Endothelial cell (in vitro differentiated cells): ENCODE measurements at regions not wholly inside any gene's neighbourhood (a gene's known extent, or its start where the extent isn't known, plus 50 kb on each side); places are given as distances from the start of the nearest gene placed in this dataset.

ENCODE experiments used
- DNase-seq: peaks from one replicate; pipeline ENCODE4 v3.0.0; 2021; ENCODE audit warnings: low spot score
- H3K27ac Mint-ChIP-seq: one replicate; pipeline ENCODE4 v1.8.0; 2021; ENCODE audit warnings: mixed read lengths, inconsistent platforms; ENCODE audit not compliant: unreplicated experiment
- H3K27me3 Mint-ChIP-seq: one replicate; pipeline ENCODE4 v1.8.0; 2021; ENCODE audit warnings: mild to moderate bottlenecking, moderate library complexity, mixed read lengths, inconsistent platforms; ENCODE audit not compliant: unreplicated experiment
- H3K36me3 Mint-ChIP-seq: one replicate; pipeline ENCODE4 v1.8.0; 2021; ENCODE audit warnings: mild to moderate bottlenecking, low read depth, mixed read lengths, inconsistent platforms; ENCODE audit not compliant: unreplicated experiment
- H3K4me1 Mint-ChIP-seq: one replicate; pipeline ENCODE4 v1.8.0; 2021; ENCODE audit warnings: mild to moderate bottlenecking, mixed read lengths, inconsistent platforms; ENCODE audit not compliant: unreplicated experiment
- H3K4me3 Mint-ChIP-seq: one replicate; pipeline ENCODE4 v1.8.0; 2021; ENCODE audit warnings: mild to moderate bottlenecking, mixed read lengths, inconsistent platforms; ENCODE audit not compliant: unreplicated experiment
- H3K9me3 Mint-ChIP-seq: one replicate; pipeline ENCODE4 v1.8.0; 2021; ENCODE audit warnings: mixed read lengths, inconsistent platforms; ENCODE audit not compliant: unreplicated experiment
- TF ChIP-seq, protein P1 (sequence below): fragments of 200-600 bp; sonication (generic); IDR thresholded peaks from one replicate; pipeline ENCODE4 v1.5.0; 2021; ENCODE audit warnings: antibody characterized with exemption; ENCODE audit not compliant: unreplicated experiment

DNA sequence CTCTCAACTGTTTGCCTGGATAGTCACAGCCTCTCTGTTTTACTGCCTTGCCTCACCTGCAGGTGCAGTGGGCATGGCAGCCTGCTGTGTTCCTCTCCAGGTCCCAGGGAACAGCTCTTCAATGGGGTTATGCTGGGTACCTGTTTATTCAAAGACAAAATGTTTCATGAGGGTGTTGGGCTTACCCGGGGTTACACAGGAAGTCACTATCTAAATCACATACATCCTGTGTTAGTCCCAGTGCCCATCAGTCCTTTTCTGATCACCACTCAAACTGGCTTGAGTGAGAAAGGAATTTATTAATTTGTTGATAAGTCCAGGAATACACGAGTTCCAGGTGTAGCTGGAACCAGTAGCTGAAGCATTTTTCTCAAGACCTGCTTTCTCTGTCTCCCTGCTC lies 1503.6 kb upstream of the TMEM132C start:
- peaks cover 40% of the 10 kb centered on the region for H3K9me3 Mint-ChIP-seq
- H3K27ac Mint-ChIP-seq = no peak overlapping the region
- no peak for DNase-seq
- H3K4me3 Mint-ChIP-seq = no peak overlapping the region
- H3K27me3 Mint-ChIP-seq = peaks cover 9% of the 10 kb centered on the region
- H3K36me3 Mint-ChIP-seq = peaks cover 6% of the 10 kb centered on the region
- no peaks in the 10 kb centered on the region for H3K4me1 Mint-ChIP-seq
- TF ChIP-seq, protein P1, sequence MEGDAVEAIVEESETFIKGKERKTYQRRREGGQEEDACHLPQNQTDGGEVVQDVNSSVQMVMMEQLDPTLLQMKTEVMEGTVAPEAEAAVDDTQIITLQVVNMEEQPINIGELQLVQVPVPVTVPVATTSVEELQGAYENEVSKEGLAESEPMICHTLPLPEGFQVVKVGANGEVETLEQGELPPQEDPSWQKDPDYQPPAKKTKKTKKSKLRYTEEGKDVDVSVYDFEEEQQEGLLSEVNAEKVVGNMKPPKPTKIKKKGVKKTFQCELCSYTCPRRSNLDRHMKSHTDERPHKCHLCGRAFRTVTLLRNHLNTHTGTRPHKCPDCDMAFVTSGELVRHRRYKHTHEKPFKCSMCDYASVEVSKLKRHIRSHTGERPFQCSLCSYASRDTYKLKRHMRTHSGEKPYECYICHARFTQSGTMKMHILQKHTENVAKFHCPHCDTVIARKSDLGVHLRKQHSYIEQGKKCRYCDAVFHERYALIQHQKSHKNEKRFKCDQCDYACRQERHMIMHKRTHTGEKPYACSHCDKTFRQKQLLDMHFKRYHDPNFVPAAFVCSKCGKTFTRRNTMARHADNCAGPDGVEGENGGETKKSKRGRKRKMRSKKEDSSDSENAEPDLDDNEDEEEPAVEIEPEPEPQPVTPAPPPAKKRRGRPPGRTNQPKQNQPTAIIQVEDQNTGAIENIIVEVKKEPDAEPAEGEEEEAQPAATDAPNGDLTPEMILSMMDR = no peak

DNA sequence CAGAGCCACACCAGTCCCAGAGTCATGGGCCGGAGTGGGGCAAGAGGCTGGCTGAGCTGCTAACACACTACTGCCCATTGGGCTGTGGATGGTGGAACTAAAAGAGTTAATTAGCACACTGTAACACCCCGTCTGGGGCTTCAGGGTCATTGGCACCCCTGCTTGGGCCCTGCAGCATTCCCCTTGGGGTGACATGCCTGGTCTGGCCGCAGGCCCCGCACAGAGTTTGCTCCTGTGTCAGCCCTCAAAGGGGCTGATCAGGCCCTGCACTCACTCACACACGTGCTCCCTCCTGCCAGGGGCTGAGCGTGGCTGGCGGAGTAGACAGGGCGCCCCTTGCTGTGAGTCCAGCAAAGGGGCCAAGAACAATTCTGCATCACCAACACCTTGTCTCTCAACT lies 1499.6 kb upstream of the TMEM132C start:
- Mint-ChIP-seq H3K9me3 (peaks cover 35% of the 10 kb centered on the region), H3K4me1 (no peaks in the 10 kb centered on the region), H3K27ac (no peak overlapping the region), H3K4me3 (no peak overlapping the region), H3K36me3 (peaks cover 10% of the 10 kb centered on the region), H3K27me3 (peaks cover 12% of the 10 kb centered on the region)
- TF ChIP-seq, protein P1 = no peak
- DNase-seq = no peak

DNA sequence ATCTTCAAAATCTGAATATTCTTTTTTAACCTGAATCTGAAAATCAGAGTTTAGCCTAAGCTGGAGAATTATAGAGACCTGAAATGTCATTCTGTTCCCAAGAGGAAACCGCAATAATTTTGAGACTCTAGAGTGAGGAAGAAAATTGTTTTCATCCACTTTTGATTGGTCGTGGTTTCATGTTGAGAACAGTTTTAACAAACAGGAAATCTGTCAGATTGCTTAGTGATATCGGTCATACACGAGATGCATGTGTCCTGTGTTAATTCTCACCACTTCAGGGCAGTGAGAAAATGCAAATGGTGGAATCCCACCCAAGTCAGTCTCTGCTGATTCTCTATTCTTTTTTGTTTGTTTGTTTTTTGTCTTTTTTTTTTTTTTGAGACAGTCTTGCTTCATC lies 1498.5 kb upstream of the TMEM132C start:
- no peaks in the 10 kb centered on the region for H3K4me1 Mint-ChIP-seq

DNA sequence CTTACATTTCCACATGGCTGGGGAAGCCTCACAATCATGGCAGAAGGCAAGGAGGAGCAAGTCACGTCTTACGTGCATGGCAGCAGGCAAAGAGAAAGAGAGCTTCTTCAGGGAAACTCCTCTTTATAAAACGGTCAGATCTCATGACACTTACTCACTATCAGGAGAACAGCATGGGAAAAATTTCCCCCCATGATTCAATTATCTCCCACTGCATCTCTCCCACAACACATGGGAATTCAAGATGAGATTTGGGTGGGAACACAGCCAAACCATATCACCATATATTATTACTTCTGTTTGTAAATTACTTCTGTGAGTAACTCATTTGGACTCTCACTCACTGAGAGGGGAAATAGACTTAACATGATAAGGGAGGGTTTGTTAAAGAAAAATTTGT lies 1496.8 kb upstream of the TMEM132C start:
- H3K27ac Mint-ChIP-seq = no peak overlapping the region
- TF ChIP-seq, protein P1 = no peak
- H3K4me1 Mint-ChIP-seq = no peaks in the 10 kb centered on the region
- H3K27me3 Mint-ChIP-seq = peaks cover 5% of the 10 kb centered on the region
- no peak overlapping the region for H3K4me3 Mint-ChIP-seq
- peaks cover 41% of the 10 kb centered on the region for H3K9me3 Mint-ChIP-seq
- no peak for DNase-seq
- peaks cover 10% of the 10 kb centered on the region for H3K36me3 Mint-ChIP-seq

More for the DNA sequence above, 1498.5 kb upstream of the TMEM132C start:
- no peak overlapping the region for H3K27ac Mint-ChIP-seq
- TF ChIP-seq, protein P1 = no peak
- peaks cover 5% of the 10 kb centered on the region for H3K36me3 Mint-ChIP-seq
- H3K27me3 Mint-ChIP-seq = peaks cover 10% of the 10 kb centered on the region
- no peak overlapping the region for H3K4me3 Mint-ChIP-seq
- peaks cover 32% of the 10 kb centered on the region for H3K9me3 Mint-ChIP-seq
- DNase-seq = no peak

DNA sequence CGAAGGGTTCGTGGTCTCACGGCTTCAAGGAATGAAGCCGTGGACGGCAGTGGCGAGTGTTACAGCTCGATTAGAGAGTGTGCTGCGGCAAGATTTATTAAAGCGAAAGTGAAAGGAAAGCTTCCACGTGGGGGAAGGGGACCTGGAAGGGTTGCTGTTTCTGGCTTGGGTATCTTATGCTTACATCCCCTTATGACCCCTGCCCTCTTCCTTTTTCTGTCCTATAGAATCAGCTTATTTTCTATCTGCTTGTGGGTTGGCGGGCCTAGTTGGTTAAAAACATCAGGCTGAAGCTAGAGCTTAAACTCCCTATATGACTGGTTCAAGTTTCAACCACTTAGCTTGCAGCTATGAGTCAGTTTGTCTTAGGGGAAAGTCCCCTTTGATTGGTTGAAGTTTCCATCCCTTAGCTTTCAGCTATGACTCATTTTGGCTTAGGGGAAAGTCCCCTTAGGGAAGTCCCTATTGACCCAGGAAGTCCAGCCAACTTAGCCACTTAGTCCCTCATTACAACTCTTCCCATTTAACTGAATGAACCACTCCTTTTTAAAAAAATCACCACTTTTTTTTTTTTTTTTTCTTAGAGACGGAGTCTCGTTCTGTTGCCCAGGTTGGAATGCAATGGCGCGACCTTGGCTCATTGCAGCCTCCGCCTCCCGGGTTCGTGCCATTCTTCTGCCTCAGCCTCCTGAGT lies 1494.7 kb upstream of the TMEM132C start:
- Mint-ChIP-seq H3K9me3 (peaks cover 42% of the 10 kb centered on the region), H3K4me3 (no peak overlapping the region)
- no peak for DNase-seq

More for the DNA sequence above, 1494.7 kb upstream of the TMEM132C start:
- Mint-ChIP-seq H3K4me1 (no peaks in the 10 kb centered on the region), H3K36me3 (peaks cover 10% of the 10 kb centered on the region), H3K27me3 (peaks cover 3% of the 10 kb centered on the region), H3K27ac (no peak overlapping the region)
- TF ChIP-seq, protein P1 = no peak
